ENCODE measurements at regions not wholly inside any gene's neighbourhood (a gene's known extent, or its start where the extent isn't known, plus 50 kb on each side); places are given as distances from the start of the nearest gene placed in this dataset.
A peak's percentile ranks its signal among the peaks of the same experiment; 100 is the strongest.

- TF ChIP-seq POLR2A (IDR thresholded peaks at IDR 0.05) (no peak), CTCF (IDR thresholded peaks at IDR 0.05) (peak in 3 of 4 donors; percentile 39 to 59 (median 54))
These were observed 391.1 kb downstream of the RPS24 start for GRCh38 chr10:78424723-78425122.

Data from right lobe of liver (tissue), 4 donors.